ENCODE measurements at regions not wholly inside any gene's neighbourhood (a gene's known extent, or its start where the extent isn't known, plus 50 kb on each side); places are given as distances from the start of the nearest gene placed in this dataset.
"Not testable (repeated sequence)": the region's sequence is repeated elsewhere in the genome, so short reads cannot be mapped to it uniquely, and the experiment has no call there.

- BruUV-seq (replicated peaks); H2BK120ac ChIP-seq (ENCODE audit: low read depth, low read length); in situ Hi-C loops (cut with MboI; ENCODE audit: low sequenced_read_pairs); H2BK15ac ChIP-seq (ENCODE audit: low read depth, low read length); H3K4me1 ChIP-seq (ENCODE audit: control insufficient read depth, insufficient read depth, low read length); H3K14ac ChIP-seq (replicated peaks; ENCODE audit: low read depth, low read length); CTCF ChIA-PET; H4K20me1 ChIP-seq (ENCODE audit: insufficient read depth, low read length); H3K9ac ChIP-seq (ENCODE audit: low read depth, low read length); H2BK20ac ChIP-seq (ENCODE audit: low read depth, low read length); H3K27ac ChIP-seq (ENCODE audit: insufficient read depth, low read length); H3K9me3 ChIP-seq (ENCODE audit: control insufficient read depth, insufficient read depth, low read length); POLR2A ChIA-PET (ENCODE audit: unreplicated experiment); H3K4me2 ChIP-seq (ENCODE audit: low read depth, low read length); dilution Hi-C loops (cut with HindIII; ENCODE audit: low sequenced_read_pairs, unreplicated experiment); H2AFZ ChIP-seq (replicated peaks; ENCODE audit: low read length, poor library complexity); H3K79me1 ChIP-seq (ENCODE audit: low read depth in 1 of 2, low read length in 2 of 2); H3K18ac ChIP-seq (ENCODE audit: low read depth, low read length); H4K91ac ChIP-seq (ENCODE audit: insufficient read depth, low read depth, low read length); intact Hi-C loops (cut with micrococcal nuclease); H4K8ac ChIP-seq (ENCODE audit: low read depth in 2 of 2, low read length in 2 of 2); H3K4me3 ChIP-seq (ENCODE audit: insufficient read depth, low read depth, low read length); H3K36me3 ChIP-seq (ENCODE audit: control insufficient read depth, insufficient read depth, low read length); H2AK5ac ChIP-seq (ENCODE audit: low read depth, low read length); H3K4ac ChIP-seq (ENCODE audit: low read depth, low read length); H2AK9ac ChIP-seq (replicated peaks; ENCODE audit: low read depth, low read length, poor library complexity); DNase-seq; H3K23ac ChIP-seq (ENCODE audit: low read depth, low read length); H3K27me3 ChIP-seq (ENCODE audit: control insufficient read depth, insufficient read depth, low read length); ATAC-seq (ENCODE audit: low read depth); H3K9me1 ChIP-seq (ENCODE audit: insufficient read depth, low read length); H2BK5ac ChIP-seq (ENCODE audit: low read depth, low read length, poor library complexity, severe bottlenecking); H4K5ac ChIP-seq (ENCODE audit: low read depth, low read length); H3K56ac ChIP-seq (ENCODE audit: extremely low read depth, insufficient read depth, low read length): not testable (repeated sequence)
- no CpG with 5 or more reads among the region's 3 CpGs for WGBS, 2 experiments (ENCODE audit: extremely low coverage in 2 of 2, insufficient read length in 1 of 2)
Observed at GRCh38 chr9:41787270-41787669, 342.0 kb downstream of the CNTNAP3B start.

DNA sequence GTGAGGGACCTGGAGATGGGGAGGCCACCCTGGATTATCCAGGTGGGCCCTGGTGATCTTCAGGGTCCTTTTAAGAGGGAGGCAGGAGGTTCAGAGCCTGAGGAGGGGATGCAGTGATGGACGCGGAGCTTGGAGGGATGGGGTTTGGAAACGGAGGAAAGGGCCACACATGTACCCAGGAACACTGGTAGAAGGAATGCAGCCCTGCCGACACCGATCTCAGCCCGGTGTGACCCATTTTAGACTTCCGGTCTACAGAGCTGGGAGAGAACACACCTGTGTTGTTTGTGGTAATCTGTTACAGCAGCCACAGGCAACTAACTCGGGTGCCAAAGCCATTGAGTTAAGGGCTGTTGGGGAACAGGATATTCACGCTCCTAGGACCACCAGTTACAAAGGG, 345.2 kb downstream of the CNTNAP3B start:
- WGBS, 2 experiments (ENCODE audit: extremely low coverage in 2 of 2, insufficient read length in 1 of 2) = no CpG with 5 or more reads among the region's 9 CpGs
- H3K23ac ChIP-seq (ENCODE audit: low read depth, low read length); H3K4ac ChIP-seq (ENCODE audit: low read depth, low read length); H3K9me3 ChIP-seq (ENCODE audit: control insufficient read depth, insufficient read depth, low read length); H4K8ac ChIP-seq (ENCODE audit: low read depth in 2 of 2, low read length in 2 of 2); H4K5ac ChIP-seq (ENCODE audit: low read depth, low read length); H2AFZ ChIP-seq (replicated peaks; ENCODE audit: low read length, poor library complexity); H2AK9ac ChIP-seq (replicated peaks; ENCODE audit: low read depth, low read length, poor library complexity); H3K9ac ChIP-seq (ENCODE audit: low read depth, low read length); H3K14ac ChIP-seq (replicated peaks; ENCODE audit: low read depth, low read length); intact Hi-C loops (cut with micrococcal nuclease); H3K56ac ChIP-seq (ENCODE audit: extremely low read depth, insufficient read depth, low read length); H2BK120ac ChIP-seq (ENCODE audit: low read depth, low read length); H3K27me3 ChIP-seq (ENCODE audit: control insufficient read depth, insufficient read depth, low read length); H3K4me3 ChIP-seq (ENCODE audit: insufficient read depth, low read depth, low read length); in situ Hi-C loops (cut with MboI; ENCODE audit: low sequenced_read_pairs); H3K4me2 ChIP-seq (ENCODE audit: low read depth, low read length); ATAC-seq (ENCODE audit: low read depth); H4K91ac ChIP-seq (ENCODE audit: insufficient read depth, low read depth, low read length); H4K20me1 ChIP-seq (ENCODE audit: insufficient read depth, low read length); H3K27ac ChIP-seq (ENCODE audit: insufficient read depth, low read length); H2BK20ac ChIP-seq (ENCODE audit: low read depth, low read length); H3K4me1 ChIP-seq (ENCODE audit: control insufficient read depth, insufficient read depth, low read length); H3K18ac ChIP-seq (ENCODE audit: low read depth, low read length); dilution Hi-C loops (cut with HindIII; ENCODE audit: low sequenced_read_pairs, unreplicated experiment); H2BK15ac ChIP-seq (ENCODE audit: low read depth, low read length); DNase-seq; H3K36me3 ChIP-seq (ENCODE audit: control insufficient read depth, insufficient read depth, low read length); CTCF ChIA-PET; POLR2A ChIA-PET (ENCODE audit: unreplicated experiment); H3K9me1 ChIP-seq (ENCODE audit: insufficient read depth, low read length); BruUV-seq (replicated peaks); H2AK5ac ChIP-seq (ENCODE audit: low read depth, low read length); H3K79me1 ChIP-seq (ENCODE audit: low read depth in 1 of 2, low read length in 2 of 2); H2BK5ac ChIP-seq (ENCODE audit: low read depth, low read length, poor library complexity, severe bottlenecking): not testable (repeated sequence)
